ENCODE measurements at regions not wholly inside any gene's neighbourhood (a gene's known extent, or its start where the extent isn't known, plus 50 kb on each side); places are given as distances from the start of the nearest gene placed in this dataset.

- TF ChIP-seq CTCF (IDR thresholded peaks at IDR 0.05): no peak
- TF ChIP-seq POLR2A (IDR thresholded peaks at IDR 0.05): no peak
Measured at GRCh38 chr18:8994603-8995002, 107.9 kb upstream of the NDUFV2 start.

Measured in thyroid gland (tissue), 4 donors.